Mesenchymal stem cell (in vitro differentiated cells and primary cell): ENCODE measurements at regions not wholly inside any gene's neighbourhood (a gene's known extent, or its start where the extent isn't known, plus 50 kb on each side); places are given as distances from the start of the nearest gene placed in this dataset.

Experiments
- DNase-seq: peaks from one replicate; pipeline ENCODE4 v3.0.0-alpha.2; 2013
- H2AFZ ChIP-seq: one replicate; pipeline ENCODE4 v1.6.1; 2013; ENCODE audit warnings: low read depth, mild to moderate bottlenecking, control low read depth, inconsistent platforms, low read length, moderate library complexity
- H2AK5ac ChIP-seq: 2 replicates; pipeline ENCODE4 v1.6.1; 2013; ENCODE audit warnings: low read length, moderate library complexity, mild to moderate bottlenecking, inconsistent platforms; ENCODE audit not compliant: severe bottlenecking
- H2BK120ac ChIP-seq: one replicate; pipeline ENCODE4 v1.6.1; 2013; ENCODE audit warnings: low read depth, mild to moderate bottlenecking, inconsistent platforms, low read length, moderate library complexity
- H2BK12ac ChIP-seq, 2 experiments: one replicate each; pipeline ENCODE4 v1.6.1; 2013; ENCODE audit warnings: inconsistent platforms in 2 of 2, low read length in 2 of 2, mild to moderate bottlenecking in 2 of 2, moderate library complexity in 2 of 2, control low read depth in 1 of 2
- H2BK15ac ChIP-seq: one replicate; pipeline ENCODE4 v1.6.1; 2013; ENCODE audit warnings: mild to moderate bottlenecking, low read depth, inconsistent platforms; ENCODE audit not compliant: poor library complexity, severe bottlenecking
- H2BK5ac ChIP-seq: 2 replicates; pipeline ENCODE4 v1.6.1; 2013; ENCODE audit warnings: low read depth, mild to moderate bottlenecking, low read length, control low read depth, inconsistent platforms; ENCODE audit not compliant: poor library complexity, severe bottlenecking
- H3K14ac ChIP-seq, 2 experiments: one replicate each; pipeline ENCODE4 v1.6.1; 2013; ENCODE audit warnings: inconsistent platforms in 2 of 2, low read length in 2 of 2, control low read depth in 1 of 2, mild to moderate bottlenecking in 1 of 2, moderate library complexity in 1 of 2
- H3K18ac ChIP-seq, 2 experiments: one replicate each; pipeline ENCODE4 v1.6.1; 2013; ENCODE audit warnings: inconsistent platforms in 2 of 2, low read length in 2 of 2, control low read depth in 1 of 2, low read depth in 1 of 2, mild to moderate bottlenecking in 1 of 2
- H3K23ac ChIP-seq, 2 experiments: one replicate each; pipeline ENCODE4 v1.6.1; 2013; ENCODE audit warnings: inconsistent platforms in 2 of 2, low read length in 2 of 2, mild to moderate bottlenecking in 2 of 2, moderate library complexity in 2 of 2, control low read depth in 1 of 2
- H3K27ac ChIP-seq: 2 replicates; pipeline ENCODE4 v1.5.1; 2013; ENCODE audit warnings: mild to moderate bottlenecking, moderate library complexity, low read length, control low read depth, inconsistent platforms; ENCODE audit not compliant: poor library complexity, severe bottlenecking
- H3K27me3 ChIP-seq, 2 experiments: 2 replicates each; pipeline versions ENCODE4 v1.6.1 to v1.7.0; 2013; ENCODE audit warnings: low read length in 2 of 2, mild to moderate bottlenecking in 2 of 2, moderate library complexity in 2 of 2, control low read depth in 1 of 2, inconsistent platforms in 1 of 2; ENCODE audit not compliant: control insufficient read depth in 1 of 2, insufficient read depth in 1 of 2
- H3K36me3 ChIP-seq, 2 experiments: 2 replicates each; pipeline versions ENCODE4 v1.6.1 to v1.7.0; 2013; ENCODE audit warnings: low read length in 2 of 2, control low read depth in 1 of 2, inconsistent platforms in 1 of 2, low read depth in 1 of 2, mild to moderate bottlenecking in 1 of 2; ENCODE audit not compliant: insufficient read depth in 2 of 2, control insufficient read depth in 1 of 2
- H3K4ac ChIP-seq, 2 experiments: one replicate each; pipeline ENCODE4 v1.6.1; 2013; ENCODE audit warnings: inconsistent platforms in 2 of 2, low read length in 2 of 2, mild to moderate bottlenecking in 2 of 2, moderate library complexity in 2 of 2, control low read depth in 1 of 2, low read depth in 1 of 2
- H3K4me1 ChIP-seq: 2 replicates; pipeline ENCODE4 v1.6.1; 2013; ENCODE audit warnings: low read depth, low read length, control low read depth; ENCODE audit not compliant: control insufficient read depth, insufficient read depth
- H3K4me2 ChIP-seq: 2 replicates; pipeline ENCODE4 v1.6.1; 2013; ENCODE audit warnings: low read length, mild to moderate bottlenecking, inconsistent platforms; ENCODE audit not compliant: poor library complexity, severe bottlenecking
- H3K4me3 ChIP-seq, 2 experiments: 2 replicates each; pipeline versions ENCODE4 v1.5.1 to v1.7.0; 2013; ENCODE audit warnings: low read length in 2 of 2, mild to moderate bottlenecking in 2 of 2, control low read depth in 1 of 2, low read depth in 1 of 2; ENCODE audit not compliant: insufficient read depth in 1 of 2
- H3K79me1 ChIP-seq: replicated peaks from 2 replicates; pipeline ENCODE4 v1.6.1; 2013; ENCODE audit warnings: mild to moderate bottlenecking, control low read depth, low read length, inconsistent platforms; ENCODE audit not compliant: poor library complexity, severe bottlenecking
- H3K9ac ChIP-seq: 2 replicates; pipeline ENCODE4 v1.7.0; 2013; ENCODE audit warnings: mild to moderate bottlenecking, low read length, moderate library complexity
- H3K9me3 ChIP-seq: 2 replicates; pipeline ENCODE4 v1.7.0; 2013; ENCODE audit warnings: mild to moderate bottlenecking, low read length; ENCODE audit not compliant: control insufficient read depth
- H4K8ac ChIP-seq: one replicate; pipeline ENCODE4 v1.6.1; 2013; ENCODE audit warnings: inconsistent platforms, mild to moderate bottlenecking, low read length, moderate library complexity
- H4K91ac ChIP-seq: one replicate; pipeline ENCODE4 v1.6.1; 2013; ENCODE audit warnings: mild to moderate bottlenecking, low read length, inconsistent platforms
- WGBS: methylation state at CpG from one replicate; pipeline ENCODE4 v1.1.7; 2013; ENCODE audit warnings: mixed read lengths; 5-methylcytosine and 5-hydroxymethylcytosine counted together

DNA sequence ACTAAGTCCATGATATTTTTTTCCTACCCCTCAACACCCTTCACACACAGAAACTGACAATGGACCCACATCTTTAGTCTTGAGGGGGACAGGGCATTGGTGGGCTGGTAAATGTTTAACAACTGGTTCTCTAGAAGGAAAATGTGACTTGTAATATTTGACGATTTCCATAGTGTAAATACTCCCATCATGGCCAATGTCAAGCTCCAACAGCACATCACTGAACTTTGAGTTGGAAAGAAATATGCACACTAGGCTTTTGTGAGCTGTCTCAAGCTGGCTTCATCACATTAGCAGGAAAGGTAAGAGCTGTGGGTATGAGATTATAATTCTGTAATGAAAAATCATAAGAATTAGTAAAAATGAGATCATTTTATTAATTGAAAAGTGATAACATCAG lies 189.9 kb upstream of the PRLR start:
- Histone ChIP-seq H4K8ac (no peak overlapping the region), H3K23ac (no peak overlapping the region), H3K9me3 (no peaks in the 10 kb centered on the region), H2AFZ (no peak overlapping the region), H3K4me1 (no peaks in the 10 kb centered on the region), H3K4me2 (no peak overlapping the region), H3K9ac (no peak overlapping the region), H3K18ac (no peak overlapping the region), H2AK5ac (no peak overlapping the region), H3K4ac (no peak overlapping the region), H3K27me3 (no peaks in the 10 kb centered on the region), H3K36me3 (no peaks in the 10 kb centered on the region), H3K27ac (no peak overlapping the region), H4K91ac (no peak overlapping the region), H2BK120ac (no peak overlapping the region), H2BK12ac (no peak overlapping the region), H3K79me1 (no peaks in the 10 kb centered on the region), H2BK5ac (no peak overlapping the region), H3K4me3 (no peak overlapping the region), H3K14ac (no peak overlapping the region), H2BK15ac (no peak overlapping the region)
- no peak for DNase-seq
- 100% methylated on average over 1 of the region's 1 CpG for WGBS

DNA sequence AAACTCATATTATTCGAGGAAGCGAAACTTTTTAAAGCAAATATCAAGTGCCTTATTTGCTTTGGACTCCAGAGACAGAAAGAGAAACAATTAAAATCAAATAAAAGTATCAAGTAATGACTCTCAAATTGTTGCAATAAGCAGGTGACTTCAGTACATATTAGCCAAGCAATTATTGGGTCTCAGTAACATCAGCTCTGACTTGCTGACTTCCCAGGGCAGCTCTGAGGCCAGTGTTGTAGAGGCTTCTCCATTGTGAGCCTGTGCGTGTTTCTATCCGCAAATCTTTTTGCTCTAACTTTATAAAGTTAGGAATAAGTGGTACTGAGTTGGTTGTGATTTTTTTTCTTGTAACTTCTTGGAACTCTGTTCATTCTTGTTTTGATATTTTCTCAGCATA lies 186.8 kb upstream of the PRLR start:
- H3K4me3 ChIP-seq, result no peak overlapping the region
- no peak overlapping the region for H2BK15ac ChIP-seq
- H3K18ac ChIP-seq, result no peak overlapping the region
- no peaks in the 10 kb centered on the region for H3K9me3 ChIP-seq
- no peaks in the 10 kb centered on the region for H3K4me1 ChIP-seq
- H3K27ac ChIP-seq, result no peak overlapping the region
- no peaks in the 10 kb centered on the region for H3K79me1 ChIP-seq
- no peak overlapping the region for H3K23ac ChIP-seq
- no peaks in the 10 kb centered on the region for H3K36me3 ChIP-seq
- no peak overlapping the region for H2BK5ac ChIP-seq
- H4K91ac ChIP-seq, result no peak overlapping the region
- WGBS, result 94% methylated on average over 2 of the region's 4 CpGs
- no peak overlapping the region for H2BK12ac ChIP-seq
- no peak overlapping the region for H2BK120ac ChIP-seq
- no peaks in the 10 kb centered on the region for H3K27me3 ChIP-seq
- no peak overlapping the region for H3K14ac ChIP-seq
- H3K9ac ChIP-seq, result no peak overlapping the region
- H3K4me2 ChIP-seq, result no peak overlapping the region
- H2AK5ac ChIP-seq, result no peak overlapping the region
- no peak overlapping the region for H4K8ac ChIP-seq
- H3K4ac ChIP-seq, result no peak overlapping the region
- no peak for DNase-seq
- no peak overlapping the region for H2AFZ ChIP-seq

DNA sequence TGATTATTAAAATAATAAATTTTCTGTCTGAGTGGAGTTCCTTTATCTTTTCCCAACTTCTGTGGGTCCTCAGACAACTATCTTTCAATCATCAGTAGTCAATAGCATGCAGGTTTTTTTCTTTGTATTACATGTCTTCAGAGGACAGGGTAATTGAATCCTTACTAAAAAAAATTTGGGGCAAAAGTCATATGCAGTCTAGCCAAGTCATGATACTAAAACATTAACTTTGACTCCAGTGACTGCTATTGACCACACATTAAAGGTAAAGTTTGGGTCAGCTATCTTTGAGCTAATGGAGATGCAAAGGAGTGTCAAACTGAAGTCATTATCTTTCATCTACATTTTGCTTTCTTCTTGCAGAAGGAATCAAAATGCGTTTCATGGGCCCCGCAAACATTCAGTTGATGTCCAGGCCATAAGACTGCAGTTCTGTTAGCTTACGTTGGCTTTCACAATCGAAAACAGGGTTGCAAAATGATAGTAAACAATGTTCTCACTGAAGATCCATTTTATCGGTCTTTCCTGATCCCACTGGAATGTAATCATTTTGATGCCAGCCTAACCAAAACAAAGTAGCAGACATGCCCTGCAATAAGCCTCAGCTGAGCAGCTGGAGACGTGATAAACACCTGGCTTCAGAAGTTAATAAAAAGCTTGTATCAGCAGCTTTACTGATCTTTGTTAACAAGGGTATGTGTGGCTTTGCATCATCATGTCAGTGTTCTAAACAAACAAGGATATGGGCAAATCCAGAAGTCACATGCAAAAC lies 186.1 kb upstream of the PRLR start:
- H2AFZ ChIP-seq, result no peak overlapping the region
- WGBS, result 82% methylated on average over 6 of the region's 6 CpGs
- H3K9me3 ChIP-seq, result no peaks in the 10 kb centered on the region
- no peak overlapping the region for H3K4me2 ChIP-seq
- H2AK5ac ChIP-seq, result no peak overlapping the region
- no peak overlapping the region for H3K9ac ChIP-seq
- no peak overlapping the region for H4K91ac ChIP-seq
- H2BK5ac ChIP-seq, result no peak overlapping the region
- no peak overlapping the region for H3K23ac ChIP-seq
- H2BK15ac ChIP-seq, result no peak overlapping the region
- H3K18ac ChIP-seq, result no peak overlapping the region
- no peak overlapping the region for H3K4me3 ChIP-seq
- no peaks in the 10 kb centered on the region for H3K36me3 ChIP-seq
- H2BK120ac ChIP-seq, result no peak overlapping the region
- H2BK12ac ChIP-seq, result no peak overlapping the region
- DNase-seq, result no peak
- no peak overlapping the region for H3K27ac ChIP-seq
- no peaks in the 10 kb centered on the region for H3K27me3 ChIP-seq
- H3K4ac ChIP-seq, result no peak overlapping the region
- H3K4me1 ChIP-seq, result no peaks in the 10 kb centered on the region
- H4K8ac ChIP-seq, result no peak overlapping the region
- no peaks in the 10 kb centered on the region for H3K79me1 ChIP-seq
- H3K14ac ChIP-seq, result no peak overlapping the region

DNA sequence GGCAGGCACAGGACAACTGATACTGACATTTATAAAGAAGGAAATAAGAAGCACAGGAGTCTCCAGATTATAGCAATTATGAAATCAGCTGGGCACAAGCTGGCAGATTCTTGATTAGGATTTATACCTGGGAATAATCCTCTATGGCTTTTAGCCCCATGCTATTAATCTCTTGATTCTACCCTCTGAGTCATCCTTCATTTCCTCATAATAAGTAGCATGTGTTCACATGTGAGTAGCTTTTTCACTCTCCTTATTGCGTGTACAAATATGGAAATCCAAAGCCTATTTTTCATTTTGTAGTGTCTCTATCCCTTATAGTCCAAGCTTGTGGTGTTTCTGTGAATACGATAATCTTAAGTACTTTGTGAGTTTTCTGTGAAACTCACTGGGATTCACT lies 185.0 kb upstream of the PRLR start:
- Histone ChIP-seq H3K9ac (no peak overlapping the region), H3K36me3 (no peaks in the 10 kb centered on the region), H2BK5ac (no peak overlapping the region), H2BK120ac (no peak overlapping the region), H2AFZ (no peak overlapping the region), H3K9me3 (no peaks in the 10 kb centered on the region), H4K91ac (no peak overlapping the region), H3K23ac (no peak overlapping the region), H3K79me1 (no peaks in the 10 kb centered on the region), H4K8ac (no peak overlapping the region), H3K27ac (no peak overlapping the region), H3K4me1 (no peaks in the 10 kb centered on the region), H3K4me3 (no peak overlapping the region), H2AK5ac (no peak overlapping the region), H3K18ac (no peak overlapping the region), H3K4ac (no peak overlapping the region), H2BK15ac (no peak overlapping the region), H2BK12ac (no peak overlapping the region), H3K14ac (no peak overlapping the region), H3K27me3 (no peaks in the 10 kb centered on the region), H3K4me2 (no peak overlapping the region)
- 100% methylated on average over 2 of the region's 2 CpGs for WGBS
- no peak for DNase-seq
